ENCODE measurements at regions not wholly inside any gene's neighbourhood (a gene's known extent, or its start where the extent isn't known, plus 50 kb on each side); places are given as distances from the start of the nearest gene placed in this dataset.

DNA sequence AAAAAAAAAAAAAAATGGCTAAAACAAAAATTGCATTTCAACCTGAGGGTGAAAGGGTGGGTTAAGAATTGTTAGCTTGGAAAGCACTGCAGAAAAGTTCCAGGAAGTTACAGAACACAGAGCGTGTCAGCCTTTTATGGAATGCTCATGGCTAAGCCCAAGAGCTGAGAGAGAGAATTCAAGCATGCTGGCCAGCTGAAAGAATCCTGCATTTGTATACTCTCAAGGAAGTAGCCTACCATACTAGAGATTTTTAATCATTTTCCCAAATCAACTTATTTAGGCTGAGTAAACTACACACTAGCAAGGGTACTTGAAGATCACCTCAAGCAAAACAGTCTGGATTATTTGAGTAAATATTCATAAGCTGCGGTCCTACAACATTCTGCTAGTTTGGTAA, 153.9 kb downstream of the KCNJ2 start:
- Histone ChIP-seq H2AK5ac (ENCODE audit: low read length) (no peak overlapping the region), H3K4me1 (ENCODE audit: control insufficient read depth in 1 of 2, insufficient read depth in 2 of 2, low read length in 2 of 2) (no peaks in the 10 kb centered on the region), H3K27me3 (ENCODE audit: insufficient read depth, low read length) (no peaks in the 10 kb centered on the region), H3K9ac (ENCODE audit: low read length) (no peak overlapping the region), H3K27ac (ENCODE audit: low read depth, low read length) (no peak overlapping the region), H4K8ac (ENCODE audit: low read depth, low read length) (no peak overlapping the region), H3K4me3 (ENCODE audit: low read depth, low read length) (no peak overlapping the region), H3K14ac (ENCODE audit: low read length) (no peak overlapping the region), H4K12ac (ENCODE audit: low read depth, low read length) (no peak overlapping the region), H2AFZ (ENCODE audit: insufficient read depth, low read length, poor library complexity) (no peak overlapping the region), H3K18ac (ENCODE audit: low read length) (no peak overlapping the region), H3K9me3 (ENCODE audit: insufficient read depth, low read depth, low read length) (no peaks in the 10 kb centered on the region), H4K91ac (ENCODE audit: low read depth, low read length) (no peak overlapping the region), H3K4me2 (ENCODE audit: low read length) (no peak overlapping the region), H3K36me3 (ENCODE audit: control insufficient read depth in 1 of 2, insufficient read depth in 2 of 2, low read length in 2 of 2) (no peaks in the 10 kb centered on the region), H3K79me2 (ENCODE audit: control insufficient read depth, insufficient read depth, low read length, poor library complexity) (no peaks in the 10 kb centered on the region), H2BK12ac (ENCODE audit: low read length) (no peak overlapping the region), H3K4ac (ENCODE audit: low read depth, low read length) (no peak overlapping the region), H2BK120ac (ENCODE audit: insufficient read depth, low read length, poor library complexity) (no peak overlapping the region), H3K23ac (ENCODE audit: low read length) (no peak overlapping the region), H3K79me1 (ENCODE audit: low read length) (no peaks in the 10 kb centered on the region), H2BK5ac (ENCODE audit: low read depth, low read length, poor library complexity) (no peak overlapping the region)
- no CpG with 5 or more reads among the region's 2 CpGs for WGBS (ENCODE audit: extremely low coverage, insufficient coverage, insufficient read length)
- DNase-seq, result peak in 1 of 2 donors; percentile 30

DNA sequence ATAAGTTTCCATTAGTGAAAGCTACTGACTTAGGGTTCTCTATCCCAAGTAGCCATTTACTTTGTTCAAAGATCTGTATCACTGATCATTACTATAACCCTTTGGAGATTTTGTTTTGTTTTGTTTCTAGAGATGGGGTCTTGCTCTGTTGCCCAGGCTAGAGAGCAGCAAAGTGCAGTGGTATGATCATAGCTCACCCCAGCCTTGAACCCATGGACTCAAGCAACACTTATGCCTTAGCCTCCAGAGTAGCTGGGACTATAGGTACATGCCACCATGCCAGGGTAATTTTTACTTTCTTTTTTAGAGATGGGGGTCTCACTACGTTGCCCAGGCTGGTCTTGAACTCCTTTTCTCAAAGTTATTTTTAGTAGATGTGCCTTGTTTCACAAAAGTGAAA, 154.7 kb downstream of the KCNJ2 start:
- Histone ChIP-seq H4K12ac (ENCODE audit: low read depth, low read length) (no peak overlapping the region), H3K23ac (ENCODE audit: low read length) (no peak overlapping the region), H2AK5ac (ENCODE audit: low read length) (no peak overlapping the region), H4K8ac (ENCODE audit: low read depth, low read length) (peak overlapping the region; percentile 47), H3K4me2 (ENCODE audit: low read length) (no peak overlapping the region), H3K14ac (ENCODE audit: low read length) (no peak overlapping the region), H2BK12ac (ENCODE audit: low read length) (no peak overlapping the region), H3K27ac (ENCODE audit: low read depth, low read length) (no peak overlapping the region), H3K4me3 (ENCODE audit: low read depth, low read length) (no peak overlapping the region), H2AFZ (ENCODE audit: insufficient read depth, low read length, poor library complexity) (no peak overlapping the region), H3K79me2 (ENCODE audit: control insufficient read depth, insufficient read depth, low read length, poor library complexity) (no peaks in the 10 kb centered on the region), H3K36me3 (ENCODE audit: control insufficient read depth in 1 of 2, insufficient read depth in 2 of 2, low read length in 2 of 2) (no peaks in the 10 kb centered on the region), H3K4ac (ENCODE audit: low read depth, low read length) (no peak overlapping the region), H3K4me1 (ENCODE audit: control insufficient read depth in 1 of 2, insufficient read depth in 2 of 2, low read length in 2 of 2) (no peaks in the 10 kb centered on the region), H3K9me3 (ENCODE audit: insufficient read depth, low read depth, low read length) (no peaks in the 10 kb centered on the region), H3K18ac (ENCODE audit: low read length) (no peak overlapping the region), H3K27me3 (ENCODE audit: insufficient read depth, low read length) (no peaks in the 10 kb centered on the region), H3K79me1 (ENCODE audit: low read length) (no peaks in the 10 kb centered on the region), H2BK5ac (ENCODE audit: low read depth, low read length, poor library complexity) (no peak overlapping the region), H4K91ac (ENCODE audit: low read depth, low read length) (no peak overlapping the region), H3K9ac (ENCODE audit: low read length) (no peak overlapping the region), H2BK120ac (ENCODE audit: insufficient read depth, low read length, poor library complexity) (no peak overlapping the region)
- WGBS (ENCODE audit: extremely low coverage, insufficient coverage, insufficient read length), result no CpG with 5 or more reads among the region's 1 CpG
- no peak for DNase-seq

DNA sequence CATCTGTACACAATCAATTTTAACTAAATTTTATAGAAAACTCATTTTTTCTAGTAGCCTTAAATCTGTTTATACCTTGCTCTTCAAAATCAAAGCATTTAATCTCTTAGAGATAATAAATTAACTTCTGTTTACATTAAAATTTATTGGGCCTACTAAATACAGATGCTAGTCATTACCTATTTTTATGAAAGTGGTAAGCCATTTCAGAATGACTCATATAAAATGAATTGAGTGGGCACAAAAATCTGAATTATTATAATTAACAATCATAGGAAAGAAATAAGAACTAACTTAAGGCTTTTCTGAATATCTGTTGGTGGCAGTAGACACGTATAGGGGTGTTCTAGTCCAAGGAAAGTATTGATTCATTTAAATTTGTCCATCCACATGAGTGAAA, 157.9 kb downstream of the KCNJ2 start:
- H3K18ac ChIP-seq (ENCODE audit: low read length), result no peak overlapping the region
- no peaks in the 10 kb centered on the region for H3K36me3 ChIP-seq (ENCODE audit: control insufficient read depth in 1 of 2, insufficient read depth in 2 of 2, low read length in 2 of 2)
- no peaks in the 10 kb centered on the region for H3K9me3 ChIP-seq (ENCODE audit: insufficient read depth, low read depth, low read length)
- no peaks in the 10 kb centered on the region for H3K27me3 ChIP-seq (ENCODE audit: insufficient read depth, low read length)
- no peak overlapping the region for H3K4me2 ChIP-seq (ENCODE audit: low read length)
- H3K9ac ChIP-seq (ENCODE audit: low read length), result no peak overlapping the region
- no peak overlapping the region for H4K12ac ChIP-seq (ENCODE audit: low read depth, low read length)
- no peaks in the 10 kb centered on the region for H3K4me1 ChIP-seq (ENCODE audit: control insufficient read depth in 1 of 2, insufficient read depth in 2 of 2, low read length in 2 of 2)
- no peak overlapping the region for H2BK120ac ChIP-seq (ENCODE audit: insufficient read depth, low read length, poor library complexity)
- no peaks in the 10 kb centered on the region for H3K79me2 ChIP-seq (ENCODE audit: control insufficient read depth, insufficient read depth, low read length, poor library complexity)
- H4K8ac ChIP-seq (ENCODE audit: low read depth, low read length), result no peak overlapping the region
- H3K79me1 ChIP-seq (ENCODE audit: low read length), result no peaks in the 10 kb centered on the region
- no peak overlapping the region for H2AK5ac ChIP-seq (ENCODE audit: low read length)
- H2BK12ac ChIP-seq (ENCODE audit: low read length), result no peak overlapping the region
- no CpG with 5 or more reads among the region's 1 CpG for WGBS (ENCODE audit: extremely low coverage, insufficient coverage, insufficient read length)
- no peak overlapping the region for H3K4ac ChIP-seq (ENCODE audit: low read depth, low read length)
- no peak overlapping the region for H2BK5ac ChIP-seq (ENCODE audit: low read depth, low read length, poor library complexity)
- DNase-seq, result no peak
- no peak overlapping the region for H3K14ac ChIP-seq (ENCODE audit: low read length)
- H3K23ac ChIP-seq (ENCODE audit: low read length), result no peak overlapping the region
- H3K27ac ChIP-seq (ENCODE audit: low read depth, low read length), result no peak overlapping the region
- H2AFZ ChIP-seq (ENCODE audit: insufficient read depth, low read length, poor library complexity), result no peak overlapping the region
- H4K91ac ChIP-seq (ENCODE audit: low read depth, low read length), result no peak overlapping the region
- no peak overlapping the region for H3K4me3 ChIP-seq (ENCODE audit: low read depth, low read length)

DNA sequence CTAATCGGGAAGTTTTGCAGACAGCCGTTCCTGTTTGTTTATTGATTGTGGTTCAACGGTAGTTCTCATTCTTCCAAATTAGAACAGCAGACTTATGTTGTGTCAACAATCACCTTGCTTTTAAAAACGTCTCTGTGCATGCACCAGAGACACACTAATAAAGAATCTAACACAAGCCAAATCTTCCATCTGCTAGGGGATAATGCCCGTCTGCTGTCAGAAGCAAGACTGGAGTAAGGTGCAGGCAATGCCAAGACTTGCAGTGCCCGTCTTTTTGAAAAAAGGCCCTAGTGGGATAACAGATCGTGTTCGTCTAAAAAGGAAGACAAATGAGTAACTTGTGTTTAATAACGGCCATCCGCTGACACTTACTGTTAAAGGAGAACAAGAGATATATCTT, 158.4 kb downstream of the KCNJ2 start:
- DNase-seq, result no peak
- H3K79me1 ChIP-seq (ENCODE audit: low read length), result no peaks in the 10 kb centered on the region
- H3K4ac ChIP-seq (ENCODE audit: low read depth, low read length), result no peak overlapping the region
- no peak overlapping the region for H3K23ac ChIP-seq (ENCODE audit: low read length)
- H4K8ac ChIP-seq (ENCODE audit: low read depth, low read length), result no peak overlapping the region
- no peak overlapping the region for H2BK120ac ChIP-seq (ENCODE audit: insufficient read depth, low read length, poor library complexity)
- WGBS (ENCODE audit: extremely low coverage, insufficient coverage, insufficient read length), result no CpG with 5 or more reads among the region's 10 CpGs
- H3K4me1 ChIP-seq (ENCODE audit: control insufficient read depth in 1 of 2, insufficient read depth in 2 of 2, low read length in 2 of 2), result no peaks in the 10 kb centered on the region
- H3K27ac ChIP-seq (ENCODE audit: low read depth, low read length), result no peak overlapping the region
- H2AFZ ChIP-seq (ENCODE audit: insufficient read depth, low read length, poor library complexity), result no peak overlapping the region
- no peaks in the 10 kb centered on the region for H3K36me3 ChIP-seq (ENCODE audit: control insufficient read depth in 1 of 2, insufficient read depth in 2 of 2, low read length in 2 of 2)
- H3K4me2 ChIP-seq (ENCODE audit: low read length), result no peak overlapping the region
- H3K79me2 ChIP-seq (ENCODE audit: control insufficient read depth, insufficient read depth, low read length, poor library complexity), result no peaks in the 10 kb centered on the region
- no peak overlapping the region for H2AK5ac ChIP-seq (ENCODE audit: low read length)
- H4K91ac ChIP-seq (ENCODE audit: low read depth, low read length), result no peak overlapping the region
- H3K4me3 ChIP-seq (ENCODE audit: low read depth, low read length), result no peak overlapping the region
- no peak overlapping the region for H2BK5ac ChIP-seq (ENCODE audit: low read depth, low read length, poor library complexity)
- no peak overlapping the region for H4K12ac ChIP-seq (ENCODE audit: low read depth, low read length)
- no peak overlapping the region for H3K18ac ChIP-seq (ENCODE audit: low read length)
- no peaks in the 10 kb centered on the region for H3K9me3 ChIP-seq (ENCODE audit: insufficient read depth, low read depth, low read length)
- H3K14ac ChIP-seq (ENCODE audit: low read length), result no peak overlapping the region
- no peak overlapping the region for H2BK12ac ChIP-seq (ENCODE audit: low read length)
- H3K9ac ChIP-seq (ENCODE audit: low read length), result no peak overlapping the region
- H3K27me3 ChIP-seq (ENCODE audit: insufficient read depth, low read length), result no peaks in the 10 kb centered on the region
